Testis (tissue), 2 donors: ENCODE measurements at regions not wholly inside any gene's neighbourhood (a gene's known extent, or its start where the extent isn't known, plus 50 kb on each side); places are given as distances from the start of the nearest gene placed in this dataset.

Source experiments
- CTCF ChIP-seq, 3 experiments: fragments of 450-650 bp in 2 of 3; fragments of 200-600 bp in 1 of 3; sonication (generic) in 1 of 3; IDR thresholded peaks; one replicate each; pipeline ENCODE4 v1.5.1; 2016 to 2019; ENCODE audit warnings: antibody characterized with exemption in 3 of 3, mild to moderate bottlenecking in 2 of 3, moderate library complexity in 1 of 3
- POLR2A ChIP-seq: fragments of 450-650 bp; IDR thresholded peaks from one replicate; pipeline ENCODE4 v1.6.1; 2017; ENCODE audit warnings: antibody characterized with exemption, mild to moderate bottlenecking, moderate library complexity

- TF ChIP-seq POLR2A (no peak), CTCF (IDR thresholded peaks at IDR 0.05) (no peak)
Measured at GRCh38 chr13:61954092-61954491, 538.4 kb upstream of the PCDH20 start.
